NAMALWA (cell line): ENCODE measurements at regions not wholly inside any gene's neighbourhood (a gene's known extent, or its start where the extent isn't known, plus 50 kb on each side); places are given as distances from the start of the nearest gene placed in this dataset.
"Not testable (repeated sequence)": the region's sequence is repeated elsewhere in the genome, so short reads cannot be mapped to it uniquely, and the experiment has no call there.

Experiments used
- DNase-seq: peaks from one replicate; pipeline ENCODE4 v3.0.0-alpha.2; 2015; ENCODE audit warnings: low spot score

DNA sequence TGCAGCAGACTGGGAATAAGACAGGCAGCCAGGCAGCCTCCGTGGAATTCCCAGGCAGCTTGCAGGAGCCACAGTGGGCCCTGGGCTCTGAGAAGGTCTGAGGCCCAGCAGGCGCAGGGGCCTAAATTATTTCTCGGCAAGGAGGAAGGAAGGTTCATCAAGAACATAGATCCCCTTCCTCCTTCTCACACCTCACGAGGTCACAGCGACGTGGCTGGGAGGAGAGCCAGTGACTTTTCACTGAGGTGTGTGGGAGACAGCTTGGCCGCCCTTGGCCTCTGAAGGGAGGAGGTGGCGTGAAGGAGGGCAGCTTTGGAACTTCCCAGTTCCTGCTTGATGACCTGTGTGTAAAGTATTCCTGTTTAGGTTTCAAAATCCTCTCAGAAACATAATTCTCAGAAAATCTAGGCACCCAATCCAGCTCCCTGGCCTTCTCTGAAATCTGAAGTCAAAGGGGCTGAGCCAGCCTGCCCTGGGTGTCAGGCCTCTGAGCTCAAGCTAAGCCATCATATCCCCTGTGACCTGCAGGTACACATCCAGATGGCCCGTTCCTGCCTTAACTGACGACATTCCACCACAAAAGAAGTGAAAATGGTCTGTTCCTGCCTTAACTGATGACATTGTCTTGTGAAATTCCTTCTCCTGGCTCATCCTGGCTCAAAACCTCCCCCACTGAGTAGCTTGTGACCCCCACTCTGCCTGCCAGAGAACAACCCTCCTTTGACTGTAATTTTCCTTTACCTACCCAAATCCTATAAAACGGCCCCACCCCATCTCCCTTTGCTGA lies 161.0 kb downstream of the ADRA2C start:
- DNase-seq, result not testable (repeated sequence)

DNA sequence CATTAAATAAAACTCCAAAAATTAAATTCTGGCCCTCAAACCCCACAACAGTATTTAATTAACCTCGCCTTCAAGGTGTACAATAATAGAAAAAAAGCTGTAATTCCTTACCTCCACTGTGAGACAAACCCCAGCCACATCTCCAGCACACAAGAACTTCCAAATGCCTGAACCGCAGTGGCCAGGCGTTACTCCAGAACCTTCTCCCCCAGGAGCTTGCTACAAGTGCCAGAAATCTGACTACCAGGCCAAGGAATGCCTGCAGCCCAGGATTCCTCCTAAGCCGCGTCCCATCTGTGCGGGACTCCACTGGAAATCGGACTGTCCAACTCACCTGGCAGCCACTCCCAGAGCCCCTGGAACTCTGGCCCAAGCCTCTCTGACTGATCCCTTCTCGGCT lies 163.2 kb downstream of the ADRA2C start:
- not testable (repeated sequence) for DNase-seq

DNA sequence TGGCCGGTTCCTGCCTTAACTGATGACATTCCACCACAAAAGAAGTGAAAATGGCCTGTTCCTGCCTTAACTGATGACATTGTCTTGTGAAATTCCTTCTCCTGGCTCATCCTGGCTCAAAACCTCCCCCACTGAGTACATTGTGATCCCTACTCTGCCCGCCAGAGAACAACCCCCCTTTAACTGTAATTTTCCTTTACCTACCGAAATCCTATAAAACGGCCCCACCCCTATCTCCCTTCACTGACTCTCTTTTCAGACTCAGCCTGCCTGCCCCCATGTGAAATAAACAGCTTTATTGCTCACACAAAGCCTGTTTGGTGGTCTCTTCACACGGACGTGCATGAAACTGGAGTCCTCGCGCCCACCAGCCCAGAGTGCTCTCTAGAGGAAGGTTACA lies 166.5 kb downstream of the ADRA2C start:
- DNase-seq, result not testable (repeated sequence)

DNA sequence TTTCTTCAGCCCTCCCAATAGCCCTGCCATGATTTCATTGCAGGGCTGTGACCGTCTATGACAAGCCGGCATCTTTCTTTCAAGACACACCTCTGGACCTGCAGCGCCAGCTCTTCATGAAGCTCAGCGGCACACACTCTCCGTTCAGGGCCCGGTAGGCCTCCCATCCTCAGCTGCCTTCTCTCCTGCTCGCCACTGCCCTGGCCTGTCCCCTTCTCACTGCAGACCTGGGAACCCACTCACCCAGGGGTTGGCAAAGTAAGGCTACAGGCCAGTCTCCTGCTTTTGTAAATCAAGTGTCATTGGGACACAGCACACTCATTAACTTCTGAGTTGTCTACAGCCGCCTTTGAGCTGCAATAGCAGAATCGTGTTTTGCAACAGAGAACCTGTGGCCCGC lies 169.2 kb downstream of the ADRA2C start:
- DNase-seq, result not testable (repeated sequence)

DNA sequence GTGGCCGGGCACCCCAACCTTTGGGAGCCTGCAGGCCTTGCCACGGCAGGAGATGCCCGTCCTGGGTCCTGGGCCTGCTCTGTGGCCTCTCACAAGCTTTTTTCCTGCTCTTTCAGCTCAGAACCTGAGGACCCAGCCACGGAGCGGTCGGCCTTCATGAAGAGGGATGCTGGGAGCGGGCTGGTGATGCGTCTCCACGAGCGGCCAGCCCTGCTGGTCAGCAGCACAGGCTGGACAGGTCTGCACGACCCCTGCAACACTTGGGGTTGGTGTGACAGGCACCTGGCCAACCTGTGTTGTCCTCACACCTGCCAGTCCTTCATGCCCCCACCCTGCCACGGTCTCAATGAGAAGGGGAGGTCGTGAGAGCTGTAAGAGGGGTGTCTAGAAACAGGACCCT lies 170.0 kb downstream of the ADRA2C start:
- DNase-seq, result no peak

DNA sequence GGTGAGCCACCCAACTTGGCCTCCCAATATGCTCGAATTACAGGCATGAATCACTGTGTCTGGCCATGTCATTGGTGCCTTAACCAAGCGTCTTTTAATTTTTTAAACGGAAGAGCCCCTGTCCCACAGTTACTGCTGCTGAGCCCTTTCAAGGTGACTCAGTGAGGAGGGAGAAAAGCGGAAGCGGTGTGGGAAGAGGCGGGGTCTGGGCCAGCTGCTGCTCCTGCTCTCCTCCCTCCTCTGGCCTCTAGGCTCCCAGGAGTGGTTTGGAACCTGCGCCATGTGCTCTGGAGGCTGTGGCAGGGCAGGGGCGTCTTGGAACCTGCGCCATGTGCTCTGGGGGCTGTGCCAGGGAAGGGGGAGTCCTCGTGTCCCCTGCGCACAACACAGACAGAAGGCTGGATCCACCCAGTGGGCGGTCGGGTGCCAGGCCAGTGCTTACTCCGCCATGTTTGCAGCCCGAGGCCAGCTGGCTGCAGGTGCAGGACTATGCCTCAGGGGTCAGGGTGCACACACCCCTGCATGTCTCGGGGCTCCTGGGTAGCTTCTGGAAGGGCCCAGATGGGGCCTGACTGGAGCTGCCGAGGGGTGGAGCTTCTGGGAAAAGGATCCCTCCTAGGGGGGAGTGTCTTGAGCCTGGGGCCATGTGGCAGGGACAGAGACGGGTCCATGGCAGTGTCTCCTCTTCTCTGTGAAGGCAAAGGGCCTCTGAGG lies 171.8 kb downstream of the ADRA2C start:
- not testable (repeated sequence) for DNase-seq

DNA sequence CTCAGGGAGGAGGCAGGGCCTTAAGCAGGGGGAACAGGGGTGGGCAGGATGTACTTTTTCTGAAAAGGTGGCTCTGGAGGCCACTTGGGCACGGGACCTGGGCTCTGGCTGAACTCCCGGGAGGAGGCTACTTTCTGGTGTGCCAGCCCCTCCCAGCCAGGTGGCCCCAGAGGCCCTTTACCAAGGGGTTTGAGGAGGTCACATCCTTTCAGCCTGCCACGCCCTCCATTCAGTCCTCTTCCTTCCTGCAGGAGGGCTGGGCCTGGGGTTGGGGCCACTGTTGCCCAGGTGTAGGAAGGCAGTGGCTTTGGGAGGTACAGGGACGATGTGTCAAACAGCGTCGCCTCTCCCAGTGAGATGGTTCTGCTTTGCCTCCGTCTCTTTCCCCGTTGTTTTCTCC lies 172.5 kb downstream of the ADRA2C start:
- DNase-seq, result not testable (repeated sequence)

DNA sequence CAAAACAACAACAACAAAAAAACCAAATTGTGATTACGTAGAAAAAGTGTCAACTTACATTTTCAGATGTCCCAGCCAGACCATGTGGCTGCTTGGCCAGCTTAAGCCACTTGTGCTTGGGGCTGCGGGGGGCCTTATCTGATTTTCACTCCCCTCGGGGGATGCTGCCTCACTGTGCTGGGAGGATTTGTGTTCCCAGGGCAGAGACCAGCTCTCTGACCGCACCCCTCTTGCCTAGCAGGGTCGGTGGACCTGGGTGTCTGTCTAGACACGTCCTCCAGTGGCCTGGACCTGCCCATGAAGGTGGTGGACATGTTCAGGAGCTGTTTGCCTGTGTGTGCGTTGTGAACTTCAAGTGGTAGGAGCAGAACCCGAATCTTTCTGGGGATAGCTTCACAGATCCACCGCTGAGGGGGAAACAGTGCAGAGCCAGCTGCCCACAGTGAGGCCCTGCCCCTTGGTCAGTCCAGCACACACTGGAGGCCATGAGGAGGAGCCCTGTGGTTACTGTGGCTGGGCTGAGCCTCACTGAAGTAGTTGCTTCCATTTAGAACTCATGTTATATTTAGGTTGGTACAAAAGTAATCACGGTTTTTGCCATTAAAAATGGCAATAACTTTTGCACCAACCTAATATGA lies 173.9 kb downstream of the ADRA2C start:
- DNase-seq, result not testable (repeated sequence)

DNA sequence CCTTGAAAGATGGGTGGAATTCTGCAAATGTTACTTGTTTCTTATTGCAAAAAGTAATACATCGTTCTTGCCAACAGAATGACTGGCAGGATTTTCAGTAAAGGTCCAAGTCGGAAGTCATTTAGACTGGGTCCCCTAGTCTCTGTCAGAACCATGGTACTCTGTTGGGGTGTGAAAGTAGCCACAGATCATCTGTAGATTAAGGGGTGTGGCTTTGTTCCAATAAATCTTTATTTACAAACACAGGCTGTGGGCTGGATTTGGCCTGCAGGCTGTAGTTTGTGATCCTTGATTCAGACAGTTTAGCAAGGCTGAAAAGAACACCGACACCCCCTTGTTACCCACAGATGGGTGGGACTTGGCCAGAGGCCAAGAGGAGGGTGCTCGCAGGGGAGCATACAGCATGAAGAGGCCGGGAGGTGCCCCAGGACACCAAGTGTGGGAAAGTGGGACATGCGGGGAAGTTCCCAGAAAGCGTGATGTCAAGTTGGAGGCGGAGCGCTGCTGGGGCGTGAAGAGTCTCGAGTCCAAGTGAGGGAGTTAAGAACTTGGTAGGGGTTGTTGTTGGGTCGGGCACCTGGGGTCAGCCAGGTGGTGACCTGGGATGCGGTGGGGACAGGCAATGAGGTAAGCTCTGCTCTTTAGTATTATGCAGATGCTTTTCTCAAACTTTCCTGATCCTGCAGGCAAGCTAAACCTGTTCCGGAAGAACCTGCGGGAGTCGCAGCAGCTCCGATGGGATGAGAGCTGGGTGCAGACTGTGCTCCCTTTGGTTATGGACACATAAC lies 175.7 kb downstream of the ADRA2C start:
- peak; percentile 13 for DNase-seq

DNA sequence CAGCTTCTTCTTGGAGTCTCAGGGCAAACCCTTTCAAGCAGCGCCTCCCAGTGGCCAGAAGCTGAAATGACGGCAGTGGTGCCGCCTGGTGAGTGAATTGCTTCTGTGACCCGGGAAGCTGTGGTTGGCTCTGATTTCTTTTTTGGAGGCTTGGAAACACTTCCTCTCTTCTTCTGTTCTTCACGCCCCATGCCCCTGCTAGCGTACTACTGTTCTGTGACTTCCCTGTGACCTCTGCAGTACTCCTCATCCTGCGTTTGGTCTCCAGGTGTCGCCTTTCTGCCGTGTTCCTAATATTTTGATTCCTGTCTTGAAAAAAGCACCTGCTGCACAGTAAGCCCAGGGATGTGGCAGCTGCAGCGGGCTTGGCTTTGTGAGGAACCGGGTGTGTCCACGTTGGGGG lies 176.4 kb downstream of the ADRA2C start:
- peak; percentile 76 for DNase-seq

DNA sequence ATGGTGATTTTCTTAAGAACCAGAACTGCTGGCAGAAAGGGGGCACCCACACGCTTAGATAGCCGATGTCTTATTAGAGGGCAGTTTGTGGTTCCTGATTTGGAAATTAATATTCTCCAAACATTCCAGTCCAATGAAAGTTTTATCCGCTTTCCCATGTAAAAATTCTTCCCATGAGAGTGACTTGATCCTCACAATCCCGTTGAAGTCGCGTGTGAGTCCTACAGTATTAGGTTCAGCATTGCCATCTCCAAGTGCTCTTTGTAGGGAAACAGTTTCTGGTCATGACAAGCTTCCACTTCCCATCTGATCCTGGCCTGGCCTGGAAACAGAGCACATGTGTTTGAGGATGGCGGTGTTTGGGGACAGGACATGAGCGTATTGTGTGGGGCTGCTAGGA lies 176.9 kb downstream of the ADRA2C start:
- DNase-seq, result not testable (repeated sequence)

DNA sequence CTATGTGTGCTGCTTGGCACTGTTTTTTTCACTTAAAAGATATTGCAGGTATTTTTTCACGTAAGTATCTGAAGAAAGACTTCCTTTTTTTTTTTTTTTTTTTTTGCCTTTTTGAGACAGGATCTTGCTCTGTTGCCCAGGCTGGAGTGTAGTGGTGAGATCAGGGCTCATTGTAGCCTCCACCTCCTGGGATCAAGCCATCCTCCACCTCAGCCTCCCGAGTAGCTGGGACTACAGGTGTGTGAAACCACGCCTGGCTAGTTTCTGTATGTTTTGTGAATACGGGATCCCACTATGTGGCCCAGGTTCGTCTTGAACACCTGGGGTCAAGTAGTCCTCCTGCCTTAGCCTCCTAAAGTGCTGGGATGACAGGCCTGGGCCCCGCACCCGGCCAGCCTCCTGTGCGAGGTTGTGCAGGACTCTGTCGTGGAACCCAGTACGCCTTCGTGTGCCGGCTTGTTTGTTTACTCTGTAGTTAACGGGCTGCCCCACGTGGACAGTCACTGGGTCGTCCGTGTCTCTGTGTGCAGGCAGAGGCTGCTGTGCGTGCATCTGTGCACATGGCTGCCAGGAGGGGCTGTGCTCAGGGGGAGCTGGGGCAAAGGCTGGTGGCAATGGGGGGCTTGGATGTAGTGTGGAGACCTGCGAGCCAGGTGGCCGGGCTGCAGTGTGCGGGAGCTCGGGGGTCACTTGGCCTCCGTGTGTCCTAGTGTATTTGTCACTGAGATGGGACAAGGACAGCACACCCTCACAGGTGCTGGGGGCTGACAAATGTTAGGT lies 179.5 kb downstream of the ADRA2C start:
- DNase-seq, result no peak

DNA sequence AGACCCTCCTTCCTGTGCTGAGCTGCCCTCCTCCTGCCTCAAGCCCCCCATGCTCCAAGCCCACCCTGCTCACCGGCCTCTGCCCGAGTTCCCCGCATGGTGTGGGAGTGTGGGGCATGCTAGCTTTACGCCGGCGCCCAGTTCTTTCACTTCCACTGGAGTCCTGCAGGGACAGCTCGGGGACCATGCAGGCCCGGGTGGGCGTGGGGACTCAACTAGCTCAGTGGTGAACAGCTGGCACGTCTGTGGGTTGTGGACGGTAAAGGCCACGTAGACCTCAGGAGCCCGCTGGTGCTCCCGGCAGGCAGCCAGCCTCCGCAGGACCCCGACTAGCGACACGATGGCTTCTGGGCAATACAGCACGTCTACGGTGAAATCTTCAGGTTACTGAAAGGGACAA lies 180.4 kb downstream of the ADRA2C start:
- not testable (repeated sequence) for DNase-seq

DNA sequence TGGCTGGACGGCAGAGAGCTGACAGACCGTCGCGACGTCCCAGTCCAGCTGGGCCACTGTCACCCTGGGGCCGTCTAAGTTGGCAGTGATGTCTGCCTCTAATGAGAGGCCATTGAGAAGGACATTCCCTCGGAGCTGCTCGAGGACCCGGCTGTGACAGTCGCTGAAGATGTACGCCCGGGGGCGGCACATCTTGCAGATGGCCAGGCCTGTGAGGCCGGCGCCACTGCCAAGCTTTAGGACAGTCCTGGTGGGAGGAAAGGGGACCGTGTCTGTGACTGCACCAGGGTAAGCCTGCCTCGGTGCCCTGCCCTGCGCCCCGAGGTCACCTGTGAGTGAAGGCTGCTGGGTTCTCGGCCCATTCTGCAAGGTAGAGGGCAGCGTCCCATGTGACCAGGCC lies 181.6 kb downstream of the ADRA2C start:
- DNase-seq, result not testable (repeated sequence)

DNA sequence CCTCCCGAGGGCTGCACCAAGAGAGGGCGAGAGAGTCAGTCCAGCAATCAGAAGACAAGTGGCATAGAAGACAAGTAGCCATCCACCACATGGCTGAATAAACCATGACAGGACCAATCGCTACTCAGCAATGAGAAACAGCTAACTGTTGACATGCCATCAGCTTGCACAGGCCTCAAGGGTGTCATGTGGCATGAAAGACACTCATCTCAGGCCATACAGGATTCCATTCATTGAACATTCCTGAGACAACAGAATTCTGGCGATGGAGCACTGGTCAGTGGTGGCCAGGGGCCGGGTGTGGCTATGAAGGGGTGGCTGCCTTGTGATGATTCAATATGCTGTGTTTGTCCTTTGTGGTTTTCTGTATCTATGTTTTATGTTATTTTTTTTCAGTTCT lies 182.0 kb downstream of the ADRA2C start:
- not testable (repeated sequence) for DNase-seq

DNA sequence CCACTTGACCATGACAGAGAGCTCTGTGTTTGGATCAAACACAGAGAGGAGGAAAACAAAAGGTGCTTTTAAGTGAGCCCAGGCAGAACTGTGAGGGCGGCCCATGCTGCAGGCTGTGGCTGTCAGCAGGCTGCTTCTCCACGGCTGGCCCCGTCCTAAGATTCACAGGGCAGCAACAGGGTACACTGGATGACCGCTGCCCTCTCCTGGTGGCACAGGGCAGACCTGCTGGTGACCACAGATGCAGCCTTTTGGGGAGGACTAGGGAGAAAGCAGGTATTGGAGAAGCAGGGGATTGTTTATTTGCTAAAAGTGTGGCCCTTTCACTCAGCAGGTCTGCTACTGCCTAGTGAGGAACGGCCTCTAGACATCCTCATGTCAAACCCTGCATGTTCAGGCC lies 183.7 kb downstream of the ADRA2C start:
- peak; percentile 25 for DNase-seq

DNA sequence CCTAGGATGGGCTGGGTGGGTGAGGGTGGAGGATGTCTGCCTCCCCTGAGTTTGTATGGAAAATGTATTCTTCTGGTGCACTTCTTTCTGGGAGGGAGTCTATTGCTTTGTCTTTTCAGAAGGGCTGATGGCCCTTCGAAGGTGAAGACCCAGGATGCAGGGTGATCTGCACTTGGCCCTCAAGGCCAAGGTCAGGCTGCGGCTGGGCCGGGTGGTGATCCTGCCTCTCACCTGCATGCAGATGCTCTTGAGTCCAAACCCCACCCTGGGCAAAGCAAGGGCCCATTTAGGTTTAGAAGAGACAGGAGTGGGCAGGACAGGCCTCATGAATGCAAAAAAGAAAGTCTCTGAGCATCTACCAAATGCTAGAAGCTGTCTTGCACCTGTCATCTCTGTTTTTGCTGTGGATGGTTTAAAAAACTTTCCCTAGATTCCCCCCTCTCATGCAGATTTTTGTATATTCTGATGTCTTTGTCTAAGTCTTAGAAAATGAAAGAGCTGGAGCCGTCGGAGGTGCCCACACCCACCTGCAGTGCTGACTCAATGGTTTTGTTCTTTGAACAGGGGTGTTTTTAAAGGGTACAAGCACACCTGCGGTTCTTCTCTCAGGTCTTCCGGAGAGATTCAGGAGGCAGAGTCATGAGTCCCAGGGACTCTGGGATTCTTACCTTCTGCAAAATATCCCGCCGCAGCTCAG lies 186.4 kb downstream of the ADRA2C start:
- DNase-seq, result not testable (repeated sequence)

DNA sequence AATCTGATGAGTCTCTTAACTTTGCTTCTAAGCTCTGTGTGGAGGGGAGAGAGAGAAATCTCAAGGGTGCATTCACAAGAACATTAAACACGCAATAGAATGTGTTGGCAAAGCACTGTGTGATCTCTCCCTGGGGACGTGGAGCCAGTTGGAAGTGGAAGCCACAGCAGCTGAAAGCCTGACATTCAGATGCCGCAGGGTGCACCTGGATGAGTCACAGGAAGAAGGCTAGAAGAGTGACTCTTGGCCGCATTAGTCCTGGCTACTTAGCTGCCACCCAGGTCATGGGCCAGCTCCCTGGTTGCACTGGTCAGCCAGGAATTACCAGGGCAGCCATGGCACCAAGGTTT lies 186.9 kb downstream of the ADRA2C start:
- not testable (repeated sequence) for DNase-seq

DNA sequence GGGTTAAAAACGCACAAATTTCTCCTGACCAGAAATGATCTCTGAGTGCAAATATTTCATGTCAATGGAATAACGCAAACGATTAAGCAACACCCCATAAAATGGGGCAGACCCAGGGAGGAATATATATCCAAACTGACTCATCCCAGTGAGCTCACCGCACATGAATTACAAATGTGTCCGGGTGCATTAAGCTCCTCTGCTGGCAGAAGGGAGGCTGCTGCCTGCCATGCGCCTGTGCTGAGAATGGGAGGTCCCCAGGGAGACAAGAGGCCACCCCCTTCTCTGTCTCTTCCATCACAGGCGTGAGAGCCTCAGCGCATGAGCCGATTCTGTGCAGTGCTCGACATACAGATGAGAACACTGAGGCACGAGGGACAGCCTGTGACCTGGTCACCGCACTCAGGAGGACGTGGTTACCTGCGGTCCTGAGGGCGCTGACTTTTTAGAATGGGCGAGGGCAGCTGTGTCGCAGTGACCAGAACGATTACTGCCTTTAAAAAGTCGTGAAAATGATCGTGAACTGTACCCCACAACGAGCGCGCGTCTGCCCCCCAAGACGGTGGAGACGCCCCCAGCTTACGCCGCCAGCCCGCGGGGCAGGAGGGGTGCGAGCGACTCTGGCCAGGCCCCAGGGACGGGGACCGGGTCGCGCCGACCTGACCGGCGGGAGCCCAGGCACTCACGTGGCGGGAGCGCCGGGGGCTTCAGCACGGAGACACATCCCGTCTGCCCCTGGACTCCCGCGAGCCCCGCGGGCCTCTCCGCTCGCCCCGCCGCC lies 188.5 kb downstream of the ADRA2C start:
- peak; percentile 92 for DNase-seq
